Right cardiac atrium (tissue), 5 donors: ENCODE measurements at regions not wholly inside any gene's neighbourhood (a gene's known extent, or its start where the extent isn't known, plus 50 kb on each side); places are given as distances from the start of the nearest gene placed in this dataset.
A peak's percentile ranks its signal among the peaks of the same experiment; 100 is the strongest.
"Not testable (repeated sequence)": the region's sequence is repeated elsewhere in the genome, so short reads cannot be mapped to it uniquely, and the experiment has no call there.

ENCODE experiments used
- ATAC-seq, 2 donors: fragments of 200-7000 bp; cut with Tn5 transposase; one replicate each; pipeline versions ENCODE4 v1.8.0 to v1.9.1; 2020; ENCODE audit warnings: moderate library complexity in 2 of 2, mild to moderate bottlenecking in 1 of 2
- DNase-seq, 3 donors: peaks; one replicate each; pipeline ENCODE4 v3.0.0-alpha.2; 2020
- H3K27ac ChIP-seq: one replicate; pipeline ENCODE4 v1.5.1; 2013; ENCODE audit warnings: mild to moderate bottlenecking, low read length, control low read depth, moderate library complexity
- H3K27me3 ChIP-seq: one replicate; pipeline ENCODE4 v1.6.1; 2013; ENCODE audit not compliant: control insufficient read depth, insufficient read depth
- H3K4me1 ChIP-seq: one replicate; pipeline ENCODE4 v1.6.1; 2013; ENCODE audit warnings: low read length; ENCODE audit not compliant: control insufficient read depth, insufficient read depth
- H3K4me3 ChIP-seq: one replicate; pipeline ENCODE4 v1.5.1; 2013; ENCODE audit warnings: low read length, control low read depth
- H3K9me3 ChIP-seq: one replicate; pipeline ENCODE4 v1.6.1; 2013; ENCODE audit warnings: low read length; ENCODE audit not compliant: control insufficient read depth
- WGBS: extraction: QIAGEN DNeasy Blood & Tissue Kit; methylation state at CpG from one replicate; pipeline ENCODE4 v1.1.7; 2013; 5-methylcytosine and 5-hydroxymethylcytosine counted together
- intact Hi-C, 4 donors: fragments of 100-400 bp; cut with DNase I; formaldehyde crosslinking; loops; one replicate each; pipeline versions ENCODE4 v1.11.0 to v1.14.0; 2022 to 2023
- donor health status: healthy with polysubstance abuse.
- donor health status: DM: no; HTN: yes; CAD: no.
- donor health status: DM: no; HTN: no; CAD: no.
- donor health status: DM: no; HTN: yes; CAD: no; lungs with severe emphysema.
- donor health status: DM: yes; HTN: yes; CAD: no.

- WGBS = 31% methylated on average over 2 of the region's 23 CpGs
- H3K27ac ChIP-seq, H3K27me3 ChIP-seq, intact Hi-C loops, H3K9me3 ChIP-seq, H3K4me1 ChIP-seq, H3K4me3 ChIP-seq: not testable (repeated sequence)
- ATAC-seq (peak; percentile 61 to 82), DNase-seq (peak; percentile 13 to 60 (median 40))
Measured at GRCh38 chr9:40177403-40177802, 821.9 kb downstream of the SPATA31A1 start.

- WGBS = 51% methylated on average over 2 of the region's 5 CpGs
- H3K4me3 ChIP-seq, H3K9me3 ChIP-seq, H3K27me3 ChIP-seq, H3K4me1 ChIP-seq, intact Hi-C loops, H3K27ac ChIP-seq: not testable (repeated sequence)
- ATAC-seq (peak; percentile 43 to 51), DNase-seq (peak in 1 of 3 donors; percentile 15)
Measured at GRCh38 chr9:40191403-40191802, 835.9 kb downstream of the SPATA31A1 start.

- not testable (repeated sequence) for DNase-seq
- 63% methylated on average over 1 of the region's 2 CpGs for WGBS
Measured at GRCh38 chr9:40192162-40192561, 836.7 kb downstream of the SPATA31A1 start.

GRCh38 chr9:40196165-40196714 is 840.8 kb downstream of the SPATA31A1 start:
- intact Hi-C loops, H3K27ac ChIP-seq, H3K4me1 ChIP-seq, ATAC-seq, H3K4me3 ChIP-seq, H3K27me3 ChIP-seq, H3K9me3 ChIP-seq: not testable (repeated sequence)
- DNase-seq = peak in 1 of 3 donors; percentile 4
- WGBS = 77% methylated on average over 13 of the region's 15 CpGs

More at GRCh38 chr9:40192162-40192561, 836.7 kb downstream of the SPATA31A1 start:
- H3K9me3 ChIP-seq, H3K27ac ChIP-seq, H3K4me3 ChIP-seq, H3K27me3 ChIP-seq, H3K4me1 ChIP-seq, intact Hi-C loops: not testable (repeated sequence)
- ATAC-seq = peak in 1 of 2 donors; percentile 81

- ATAC-seq, H3K4me3 ChIP-seq, H3K4me1 ChIP-seq, H3K27ac ChIP-seq, intact Hi-C loops, H3K9me3 ChIP-seq, H3K27me3 ChIP-seq: not testable (repeated sequence)
- WGBS = 92% methylated on average over 10 of the region's 18 CpGs
- DNase-seq = peak in 1 of 3 donors; percentile 29
Measured at GRCh38 chr9:40196803-40197202, 841.3 kb downstream of the SPATA31A1 start.

- H3K27ac ChIP-seq, ATAC-seq, H3K27me3 ChIP-seq, H3K4me1 ChIP-seq, intact Hi-C loops, H3K9me3 ChIP-seq, H3K4me3 ChIP-seq: not testable (repeated sequence)
- peak in 2 of 3 donors; percentile 4 to 19 for DNase-seq
- WGBS = 44% methylated on average over 14 of the region's 33 CpGs
Measured at GRCh38 chr9:40221596-40222233, 866.2 kb downstream of the SPATA31A1 start.

- peak in 2 of 3 donors; percentile 67 to 80 for DNase-seq
- H3K27me3 ChIP-seq, ATAC-seq, H3K9me3 ChIP-seq, intact Hi-C loops, H3K4me3 ChIP-seq, H3K4me1 ChIP-seq, H3K27ac ChIP-seq: not testable (repeated sequence)
- WGBS = under 1% methylated on average over 27 of the region's 43 CpGs
Measured at GRCh38 chr9:40222617-40223200, 867.2 kb downstream of the SPATA31A1 start.

- 2% methylated on average over 13 of the region's 33 CpGs for WGBS
- H3K27ac ChIP-seq, H3K4me1 ChIP-seq, H3K4me3 ChIP-seq, ATAC-seq, intact Hi-C loops, H3K27me3 ChIP-seq, H3K9me3 ChIP-seq: not testable (repeated sequence)
- DNase-seq = peak in 2 of 3 donors; percentile 21 to 61
Measured at GRCh38 chr9:40223353-40223752, 867.9 kb downstream of the SPATA31A1 start.
